HG03045 (cell line): ENCODE measurements at regions not wholly inside any gene's neighbourhood (a gene's known extent, or its start where the extent isn't known, plus 50 kb on each side); places are given as distances from the start of the nearest gene placed in this dataset.

Source experiments
- ATAC-seq: cut with Tn5 transposase; IDR thresholded peaks from one replicate; pipeline ENCODE4 v1.9.1; 2021; ENCODE audit warnings: mild to moderate bottlenecking, moderate library complexity; ENCODE audit not compliant: unreplicated experiment

- no peak for ATAC-seq
Measured at GRCh38 chr13:59458908-59459579, 704.7 kb downstream of the DIAPH3 start.

GRCh38 chr13:59459972-59460371 is 703.8 kb downstream of the DIAPH3 start:
- ATAC-seq: no peak

DNA sequence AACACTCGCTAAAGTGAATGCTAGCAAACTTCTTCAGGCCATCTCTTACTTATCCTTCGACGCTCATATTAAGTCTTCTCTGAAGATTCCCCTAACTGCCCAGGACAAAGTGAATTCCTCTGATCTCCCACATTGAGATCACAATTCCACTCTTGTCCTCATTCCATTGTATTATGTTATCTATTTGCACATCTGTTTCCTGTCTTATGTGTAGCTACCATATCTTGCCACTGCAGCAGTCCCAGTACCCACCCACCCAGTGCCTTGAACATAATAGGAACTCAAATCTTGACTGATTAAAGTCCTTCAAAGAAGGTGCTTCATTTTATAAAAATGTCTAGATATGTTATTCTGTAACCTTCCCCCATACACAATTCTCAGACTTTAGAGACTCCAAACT is 702.3 kb downstream of the DIAPH3 start:
- no peak for ATAC-seq

DNA sequence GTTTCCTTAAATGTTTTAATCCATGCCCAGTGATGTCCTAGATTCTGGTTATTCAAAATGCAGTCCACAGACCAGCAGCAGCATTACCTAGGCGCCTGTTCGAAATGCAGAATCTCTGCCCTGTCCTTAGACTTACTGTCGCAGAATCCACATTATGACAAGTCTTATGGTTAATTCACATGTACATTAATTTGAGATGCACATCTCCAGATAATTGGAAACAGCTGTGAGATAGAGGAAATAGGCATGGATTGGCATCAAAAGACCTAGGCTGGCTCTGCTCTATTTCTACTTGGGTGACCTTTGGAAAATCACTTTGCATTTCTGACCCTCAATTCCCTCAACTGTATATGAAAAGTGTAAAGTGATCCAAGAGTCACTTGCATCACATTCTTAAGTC is 700.7 kb downstream of the DIAPH3 start:
- no peak for ATAC-seq

DNA sequence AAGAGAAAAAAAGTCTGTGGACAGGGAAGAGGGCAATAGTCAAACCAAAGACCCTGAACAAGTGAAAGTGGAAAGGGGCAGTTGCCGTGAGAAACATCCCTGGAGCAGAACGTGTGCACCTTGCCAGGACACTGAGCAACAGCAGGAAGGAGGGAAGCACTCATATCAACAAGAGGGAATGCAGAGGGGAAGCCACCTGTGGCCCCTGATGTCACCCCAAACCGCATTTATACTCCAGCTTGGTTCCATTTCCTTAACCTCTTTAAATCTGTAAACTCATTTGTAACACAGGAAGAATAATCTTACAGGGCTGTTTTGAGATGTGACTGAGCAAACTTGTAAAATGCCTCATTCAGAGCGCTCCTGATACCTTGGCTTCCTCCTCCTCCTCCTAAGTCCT is 698.8 kb downstream of the DIAPH3 start:
- no peak for ATAC-seq

- no peak for ATAC-seq
Measured at GRCh38 chr13:59468396-59468795, 695.3 kb downstream of the DIAPH3 start.

DNA sequence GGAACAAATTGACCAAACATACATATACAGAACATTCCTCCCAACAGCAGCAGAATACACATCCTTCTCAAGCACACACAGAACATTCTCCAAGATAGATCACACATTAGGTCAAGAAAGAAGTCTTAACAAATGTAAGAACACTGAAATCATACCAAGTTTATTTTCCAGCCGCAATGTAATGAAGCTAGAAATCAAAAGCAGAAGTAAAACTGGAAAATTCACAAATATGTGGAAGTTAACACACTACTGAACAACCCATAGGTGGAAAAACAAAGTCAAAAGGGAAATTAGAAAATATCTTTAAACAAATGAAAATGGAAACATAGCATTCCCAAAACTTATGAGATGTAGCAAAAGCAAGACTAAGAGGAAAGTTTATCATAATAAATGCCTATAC is 692.6 kb downstream of the DIAPH3 start:
- no peak for ATAC-seq

- ATAC-seq: no peak
Measured at GRCh38 chr13:59472134-59472533, 691.6 kb downstream of the DIAPH3 start.

- no peak for ATAC-seq
Measured at GRCh38 chr13:59474696-59475095, 689.0 kb downstream of the DIAPH3 start.

DNA sequence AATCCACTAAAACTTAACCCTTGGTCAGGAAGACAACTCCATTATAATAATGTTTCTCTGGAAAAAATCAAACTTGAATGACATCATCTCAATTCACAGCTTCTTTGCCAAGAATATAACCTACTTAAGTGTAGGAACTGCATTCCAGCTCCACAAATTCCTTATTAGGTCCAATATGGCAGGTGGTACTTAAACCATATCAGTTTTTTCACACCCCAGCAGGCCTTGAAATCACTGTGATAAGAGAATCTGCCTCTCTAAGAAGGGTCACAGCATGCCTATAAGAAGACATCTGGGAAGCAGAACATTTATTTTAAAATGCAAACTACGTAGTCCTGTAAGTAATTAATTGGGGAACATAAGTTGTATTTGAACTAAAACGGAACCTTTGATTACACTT is 687.8 kb downstream of the DIAPH3 start:
- ATAC-seq: no peak

- no peak for ATAC-seq
Measured at GRCh38 chr13:59476366-59476765, 687.4 kb downstream of the DIAPH3 start.

DNA sequence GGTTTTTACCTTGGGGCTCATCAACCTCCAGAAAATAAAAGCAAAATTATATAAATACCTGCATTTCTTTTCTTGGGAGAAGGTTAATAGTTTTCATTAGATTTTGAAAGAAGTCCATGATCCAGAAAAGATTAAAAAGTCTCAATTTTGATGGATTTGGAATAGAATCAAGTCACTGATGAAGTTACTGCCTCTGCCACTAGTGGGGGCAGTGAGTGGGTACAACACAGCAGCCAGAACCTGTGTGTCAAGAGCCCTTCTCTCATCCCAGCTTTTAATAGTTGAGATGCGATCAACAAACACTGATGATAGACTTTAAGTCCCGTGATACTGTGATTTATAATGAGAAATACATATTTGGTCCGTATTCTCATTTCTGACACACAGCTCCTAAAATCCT is 686.7 kb downstream of the DIAPH3 start:
- no peak for ATAC-seq

DNA sequence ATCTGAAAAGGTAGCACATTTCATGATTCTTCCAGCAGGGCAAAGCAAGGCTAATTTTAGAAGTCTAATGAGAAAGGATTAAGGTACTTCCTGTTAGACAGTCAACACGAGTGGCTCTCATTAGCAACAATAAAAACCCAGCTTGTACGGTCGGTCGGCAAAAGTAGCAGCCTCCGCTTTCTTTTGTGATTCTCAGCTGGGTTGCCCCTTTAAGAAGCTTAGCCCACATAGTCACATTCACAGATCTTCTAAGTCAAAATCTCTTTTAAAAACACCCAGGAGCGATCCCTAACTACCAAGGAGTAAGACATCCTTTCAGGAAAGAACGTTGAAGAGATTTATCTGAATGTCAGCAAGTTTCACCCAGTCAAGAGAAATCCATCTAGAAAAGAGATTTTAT is 684.8 kb downstream of the DIAPH3 start:
- ATAC-seq: no peak

DNA sequence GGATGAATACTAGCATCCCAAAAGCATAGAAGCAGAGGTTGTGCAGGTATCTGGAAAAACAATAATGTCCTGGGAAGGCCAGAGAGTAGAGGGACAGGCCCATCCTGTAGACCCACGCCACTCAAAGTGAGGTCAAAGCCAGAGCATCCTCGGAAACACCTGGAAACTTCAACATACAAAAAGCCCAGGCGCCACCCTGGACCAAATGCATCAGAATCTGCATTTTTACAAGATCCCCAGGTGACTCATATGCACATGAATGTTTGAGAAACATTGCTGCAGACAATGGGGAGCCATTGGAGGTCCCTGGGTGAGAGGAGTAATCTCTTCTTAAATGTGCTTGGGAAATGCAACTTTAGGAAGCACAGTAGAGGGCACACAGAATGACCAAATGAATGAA is 684.1 kb downstream of the DIAPH3 start:
- ATAC-seq: no peak

DNA sequence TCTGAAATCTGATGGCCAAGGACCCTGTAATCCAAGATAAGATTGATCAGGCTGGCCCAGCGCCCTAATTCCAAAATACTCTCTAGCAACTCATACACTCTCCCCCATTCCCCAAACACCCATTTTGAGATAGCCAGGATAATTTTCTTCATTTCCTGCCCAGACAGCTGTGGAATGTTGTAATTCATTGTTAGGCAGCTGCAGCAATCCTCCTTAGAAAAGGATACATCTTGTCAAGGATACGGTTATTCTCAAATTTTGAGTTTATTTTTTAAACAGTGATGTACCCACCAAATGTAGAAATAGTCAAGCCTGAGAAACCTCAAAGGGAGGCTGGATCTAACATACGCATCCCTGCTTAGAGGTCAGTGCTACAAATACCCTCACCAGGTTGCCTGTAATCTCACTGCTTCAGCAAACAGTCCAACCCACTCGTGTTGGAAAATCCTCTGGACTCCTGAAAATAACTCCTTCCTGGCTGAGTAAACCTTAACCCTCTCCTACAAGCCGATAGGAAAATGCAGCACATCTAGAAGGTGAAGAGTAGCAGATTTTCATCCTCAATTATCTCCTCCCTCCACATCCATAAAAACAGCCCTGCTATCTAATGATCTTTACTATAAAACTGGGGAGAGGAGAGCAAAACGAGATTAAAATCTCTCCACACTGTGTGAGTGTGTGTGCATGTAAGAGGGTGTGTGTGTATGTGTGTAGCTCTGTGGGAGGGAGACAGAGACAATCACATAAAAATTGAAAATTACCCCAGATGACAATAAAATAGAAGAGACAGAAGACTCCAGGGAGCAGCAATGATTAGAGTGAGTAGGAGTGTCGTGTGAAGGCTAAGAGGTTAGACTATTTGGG is 683.1 kb downstream of the DIAPH3 start:
- ATAC-seq: no peak

DNA sequence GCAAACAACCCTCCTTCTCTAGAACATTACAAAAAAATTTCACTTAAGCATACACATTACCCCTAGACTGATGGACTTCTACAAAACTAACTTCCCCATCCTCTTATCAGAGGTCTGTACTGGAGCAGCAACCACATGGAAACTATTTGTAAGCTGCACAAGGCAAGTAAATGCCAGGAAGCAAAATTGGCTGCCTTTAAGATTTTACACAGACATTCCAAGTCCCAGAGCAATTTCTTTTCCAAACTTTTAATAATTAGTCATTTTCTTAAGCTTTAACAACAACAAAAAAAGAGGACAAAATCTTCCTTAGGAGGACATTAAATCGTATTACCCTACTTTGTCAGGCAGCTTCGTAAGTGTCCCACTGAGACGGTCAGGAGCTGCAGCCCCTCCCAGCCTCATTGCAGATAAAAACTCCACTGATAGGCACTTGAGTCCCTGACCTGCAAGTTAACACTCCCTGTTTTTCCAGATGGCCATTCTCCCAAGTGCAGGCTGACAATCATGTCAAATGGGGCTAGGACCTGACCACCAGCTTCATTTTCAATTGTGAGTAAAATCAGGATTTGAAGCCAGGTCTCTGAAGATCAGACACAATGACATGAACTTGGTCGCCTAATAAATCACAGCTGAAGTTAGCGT is 680.1 kb downstream of the DIAPH3 start:
- no peak for ATAC-seq

- ATAC-seq: no peak
Measured at GRCh38 chr13:59487883-59488282, 675.8 kb downstream of the DIAPH3 start.

GRCh38 chr13:59488436-59488835 is 675.3 kb downstream of the DIAPH3 start:
- no peak for ATAC-seq

GRCh38 chr13:59490651-59491050 is 673.1 kb downstream of the DIAPH3 start:
- ATAC-seq: no peak

DNA sequence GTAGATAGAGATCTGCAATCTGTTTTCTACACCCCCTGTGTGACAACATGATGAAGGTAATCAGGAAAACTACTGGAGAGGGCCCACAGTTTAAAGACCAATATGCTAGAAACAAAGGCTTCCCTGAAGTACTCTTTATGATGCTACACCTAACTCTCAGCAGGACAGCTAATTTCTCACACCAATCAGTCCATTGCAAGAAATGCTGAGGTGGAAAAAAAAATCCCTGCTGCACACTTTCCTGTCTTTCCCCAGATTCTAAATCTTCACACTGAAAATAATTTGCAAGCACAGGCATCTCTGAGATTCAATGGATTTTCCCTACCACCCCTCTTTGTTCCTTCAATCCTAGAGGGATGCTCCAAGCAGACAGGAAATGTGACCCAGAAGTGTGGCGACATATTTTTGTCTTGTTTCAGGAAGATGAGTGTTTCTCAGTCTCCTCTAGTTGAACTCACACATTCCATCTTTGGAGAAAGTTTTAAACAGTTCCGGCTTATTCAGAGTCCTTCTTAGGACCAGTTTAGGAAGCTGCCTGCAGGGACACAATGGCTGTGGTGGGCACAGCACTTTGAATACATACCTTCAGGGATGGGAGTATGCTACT is 671.6 kb downstream of the DIAPH3 start:
- no peak for ATAC-seq

DNA sequence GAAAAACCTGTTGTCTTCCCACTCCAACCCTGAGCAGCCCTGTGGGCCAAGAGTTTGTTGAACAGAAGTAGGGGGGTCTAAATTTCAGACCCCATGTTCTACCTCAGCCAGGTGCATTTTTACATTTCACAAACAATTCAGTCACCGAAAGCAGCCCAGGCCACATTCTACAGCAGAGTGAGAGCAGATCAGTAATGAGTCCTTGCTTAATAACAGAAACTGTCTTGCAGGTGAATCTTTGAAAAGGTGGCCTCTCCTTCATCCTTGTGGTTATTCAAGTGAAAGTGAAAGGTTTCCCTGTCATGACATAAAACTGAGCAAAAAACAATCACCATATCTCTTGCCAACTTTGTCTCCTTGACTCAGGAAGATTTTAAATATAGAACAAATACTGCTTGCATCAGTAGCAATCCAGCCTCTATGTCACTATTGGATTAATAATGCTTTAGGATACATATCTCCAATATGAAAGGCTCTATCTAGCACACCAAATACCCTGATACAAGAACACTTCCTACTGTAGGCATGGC is 670.2 kb downstream of the DIAPH3 start:
- ATAC-seq: no peak
